HT-29 (cell line): ENCODE measurements at regions not wholly inside any gene's neighbourhood (a gene's known extent, or its start where the extent isn't known, plus 50 kb on each side); places are given as distances from the start of the nearest gene placed in this dataset.
"Not testable (repeated sequence)": the region's sequence is repeated elsewhere in the genome, so short reads cannot be mapped to it uniquely, and the experiment has no call there.

ENCODE experiments used
- DNase-seq: peaks from one replicate; pipeline ENCODE4 v3.0.0-alpha.2; 2015; ENCODE audit warnings: low spot score

GRCh38 chr3:152151216-152151876 is 117.4 kb upstream of the MBNL1 start:
- DNase-seq: peak; percentile 54

GRCh38 chr3:152151877-152152765 is 116.6 kb upstream of the MBNL1 start:
- DNase-seq: peak; percentile 36

GRCh38 chr3:152153115-152153514 is 115.6 kb upstream of the MBNL1 start:
- not testable (repeated sequence) for DNase-seq

- DNase-seq: no peak
Observed at GRCh38 chr3:152155246-152156020, 113.3 kb upstream of the MBNL1 start.

DNA sequence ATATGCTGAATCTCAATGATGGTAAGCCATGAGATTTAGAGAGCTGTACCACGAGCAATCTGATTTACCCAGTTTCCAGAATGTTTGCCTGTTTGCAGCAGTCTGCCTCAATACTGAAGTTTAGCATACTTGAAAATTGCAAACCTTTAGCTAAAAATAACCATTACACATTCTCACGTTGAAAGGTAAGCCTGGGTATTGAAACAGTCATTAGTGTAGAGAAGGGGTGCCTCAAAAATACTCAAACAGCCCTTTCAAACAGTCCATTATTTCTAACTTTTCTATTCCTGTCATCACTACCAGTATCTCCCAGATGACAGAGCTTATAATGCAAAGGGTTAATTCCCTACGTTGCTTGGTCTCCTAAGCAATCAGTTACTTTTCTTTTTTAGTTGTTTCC is 111.8 kb upstream of the MBNL1 start:
- DNase-seq: no peak

- DNase-seq: no peak
Observed at GRCh38 chr3:152157337-152157736, 111.4 kb upstream of the MBNL1 start.

GRCh38 chr3:152159328-152159727 is 109.4 kb upstream of the MBNL1 start:
- peak; percentile 25 for DNase-seq

GRCh38 chr3:152160350-152161011 is 108.2 kb upstream of the MBNL1 start:
- no peak for DNase-seq

DNA sequence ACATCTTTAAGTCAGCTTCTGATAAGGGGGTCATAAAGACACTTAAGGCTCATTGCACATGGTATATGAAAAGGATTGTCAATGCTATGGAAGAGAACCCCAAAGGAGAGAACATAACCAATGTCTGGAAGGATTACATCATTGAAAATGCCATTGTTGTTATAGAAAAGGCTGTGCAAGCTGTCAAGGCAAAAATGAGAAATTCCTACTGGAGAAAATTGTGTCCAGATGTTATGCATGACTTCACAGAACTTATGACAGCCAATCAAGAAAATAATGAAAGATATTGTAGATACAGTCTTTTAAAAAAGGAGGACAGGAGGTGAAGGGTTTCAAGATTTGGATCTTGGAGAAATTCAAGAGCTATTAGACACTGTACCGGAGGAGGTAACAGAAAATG is 96.3 kb upstream of the MBNL1 start:
- DNase-seq: no peak

- no peak for DNase-seq
Observed at GRCh38 chr3:152173627-152174026, 95.1 kb upstream of the MBNL1 start.

DNA sequence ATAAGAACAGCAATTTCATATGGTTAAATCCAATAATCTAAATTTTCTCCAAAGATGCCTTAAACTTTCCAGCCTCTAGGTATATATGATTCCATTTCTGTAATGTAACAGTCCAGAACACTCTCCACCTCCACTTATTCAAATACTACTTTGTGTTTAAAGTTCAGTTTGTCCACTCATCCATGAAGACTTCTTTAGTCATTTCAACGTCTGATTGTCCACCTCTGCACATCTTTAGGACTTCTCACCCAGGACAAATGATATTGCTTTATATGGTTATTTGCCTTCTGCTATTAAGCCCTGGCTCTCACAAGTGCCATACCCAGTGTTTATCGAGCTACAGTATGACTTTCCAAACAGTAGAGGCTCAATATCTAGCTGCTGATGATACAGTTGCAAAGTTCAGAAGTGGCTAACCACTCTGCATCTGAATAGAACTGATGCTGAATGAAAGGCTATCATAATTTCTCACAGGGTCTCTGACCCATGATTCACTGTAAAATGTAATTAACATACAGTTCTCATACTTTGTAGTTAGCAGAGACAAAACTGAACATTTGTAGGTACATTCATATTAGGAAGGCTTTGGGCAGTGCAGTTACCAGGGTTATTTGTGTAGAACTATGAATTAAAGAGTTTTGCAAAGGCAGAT is 93.7 kb upstream of the MBNL1 start:
- no peak for DNase-seq

- no peak for DNase-seq
Observed at GRCh38 chr3:152175528-152175889, 93.2 kb upstream of the MBNL1 start.

GRCh38 chr3:152176241-152176640 is 92.5 kb upstream of the MBNL1 start:
- DNase-seq: no peak

DNA sequence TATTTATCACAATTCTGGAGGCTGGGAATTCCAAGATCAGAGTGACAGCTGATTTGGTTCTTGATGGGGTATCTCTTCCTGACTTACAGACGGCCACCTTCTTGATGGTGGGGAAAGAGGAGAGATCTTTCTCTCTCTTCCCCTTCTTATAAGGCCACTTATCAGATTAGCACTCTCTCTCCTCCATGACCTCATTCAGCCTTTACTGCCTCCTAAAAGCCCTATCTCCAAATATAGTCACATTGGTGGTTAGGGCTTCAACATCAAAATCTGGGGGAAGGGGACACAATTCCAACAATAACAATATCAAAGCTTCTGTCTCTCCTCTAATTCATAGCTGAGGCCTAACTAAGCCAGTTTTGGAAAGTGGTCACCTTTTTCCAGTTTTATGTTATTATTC is 91.7 kb upstream of the MBNL1 start:
- no peak for DNase-seq

DNA sequence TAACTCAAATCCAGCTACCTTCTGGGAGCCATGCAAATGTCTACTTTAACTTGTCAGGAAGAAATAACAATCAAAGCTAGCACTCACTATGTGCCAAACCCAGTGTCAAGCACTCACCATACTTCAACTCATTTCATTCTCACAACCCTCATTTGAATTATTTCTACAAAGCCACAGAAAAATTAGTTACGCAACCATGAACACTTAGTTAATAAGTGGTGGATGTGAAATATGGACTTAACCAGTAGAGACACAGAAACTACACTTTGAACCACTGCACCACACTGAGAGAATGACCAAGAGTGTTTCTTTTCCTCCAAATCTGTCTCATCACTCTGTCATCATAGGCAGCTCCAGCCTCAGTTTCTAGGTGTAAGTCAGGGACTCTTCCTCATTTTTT is 91.0 kb upstream of the MBNL1 start:
- DNase-seq: no peak

- peak; percentile 58 for DNase-seq
Observed at GRCh38 chr3:152183473-152183872, 85.3 kb upstream of the MBNL1 start.

DNA sequence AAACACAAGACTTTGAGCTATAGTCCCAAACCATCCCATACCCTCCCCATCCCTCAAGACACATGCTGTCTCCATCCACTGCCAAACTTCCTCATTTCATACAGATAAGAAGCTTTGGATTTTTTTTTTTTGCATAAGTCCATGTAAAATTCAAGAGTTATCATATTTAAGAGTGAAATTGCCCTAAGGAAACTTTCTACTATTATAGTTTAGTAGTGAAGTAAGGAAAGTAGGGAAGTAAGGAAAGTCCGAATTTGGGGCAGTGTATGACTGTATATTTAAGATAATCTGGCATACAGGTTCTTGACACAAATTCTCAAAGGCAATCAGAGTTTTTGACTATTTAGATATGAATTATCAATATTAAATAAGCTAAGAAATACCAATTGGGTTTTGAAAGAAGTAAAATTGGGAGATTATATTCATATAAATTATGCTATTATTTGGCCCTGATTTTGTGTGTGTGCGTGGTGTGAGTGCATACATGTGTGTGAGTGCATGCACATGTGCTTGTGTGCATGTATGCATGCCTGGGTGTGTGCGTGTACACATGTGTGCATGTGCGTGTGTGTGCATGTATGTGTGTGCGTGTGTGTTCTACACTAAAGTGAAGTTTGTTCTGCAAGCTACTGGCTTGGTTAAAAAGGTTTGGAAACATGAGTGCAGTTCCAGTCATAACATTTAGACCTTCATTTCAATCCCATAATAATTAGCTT is 83.6 kb upstream of the MBNL1 start:
- no peak for DNase-seq

GRCh38 chr3:152185891-152186630 is 82.7 kb upstream of the MBNL1 start:
- no peak for DNase-seq

DNA sequence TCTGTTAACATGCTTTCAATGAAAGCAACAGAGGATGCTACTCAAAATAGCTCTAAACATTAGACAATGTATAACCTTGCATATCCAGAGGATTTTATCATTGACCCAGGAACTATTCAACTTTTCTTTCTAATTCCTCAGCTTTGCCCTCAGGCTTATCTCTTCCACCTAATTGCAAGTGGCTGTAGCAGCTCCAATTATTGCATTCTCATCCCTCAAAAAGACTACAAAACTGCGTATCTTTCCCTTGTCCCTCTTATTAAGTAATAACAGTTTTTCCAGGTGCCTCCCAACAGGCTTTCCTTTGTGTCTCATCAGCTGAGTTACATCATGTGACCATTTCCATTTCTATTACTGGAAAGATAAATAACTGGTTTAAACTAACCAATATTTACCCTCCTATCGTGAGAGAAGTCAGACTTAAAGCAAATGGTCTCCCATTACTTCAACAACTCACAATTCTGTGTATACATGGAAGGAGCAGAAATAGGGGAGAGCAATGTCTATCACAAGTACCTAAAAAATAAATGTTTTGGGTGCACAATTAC is 78.0 kb upstream of the MBNL1 start:
- DNase-seq: no peak

- no peak for DNase-seq
Observed at GRCh38 chr3:152192050-152192449, 76.7 kb upstream of the MBNL1 start.
